GM18520 (cell line): ENCODE measurements at regions not wholly inside any gene's neighbourhood (a gene's known extent, or its start where the extent isn't known, plus 50 kb on each side); places are given as distances from the start of the nearest gene placed in this dataset.
"Not testable (repeated sequence)": the region's sequence is repeated elsewhere in the genome, so short reads cannot be mapped to it uniquely, and the experiment has no call there.

ENCODE experiments used
- ATAC-seq: cut with Tn5 transposase; IDR thresholded peaks from one replicate; pipeline ENCODE4 v1.9.1; 2021; ENCODE audit not compliant: unreplicated experiment

DNA sequence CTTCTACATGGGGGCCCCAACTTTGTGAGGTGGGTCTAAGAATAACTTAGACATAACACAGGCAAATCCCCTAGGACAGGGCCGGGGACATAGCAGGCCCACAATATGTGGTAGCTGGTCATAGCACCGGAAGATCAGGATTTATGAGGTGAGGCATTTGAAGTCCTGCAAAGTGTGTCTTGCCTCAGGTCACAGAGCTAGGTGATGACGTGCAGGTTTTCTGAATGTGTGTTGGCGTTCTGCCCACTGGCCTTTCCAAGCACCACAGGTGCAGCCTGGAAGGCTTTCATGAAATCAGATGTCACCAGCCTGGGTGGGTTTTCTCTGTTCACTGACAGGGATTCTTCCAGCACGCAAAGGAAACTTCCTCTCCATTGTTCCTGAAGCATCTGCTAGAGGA, 119.1 kb downstream of the LRATD1 start:
- no peak for ATAC-seq

DNA sequence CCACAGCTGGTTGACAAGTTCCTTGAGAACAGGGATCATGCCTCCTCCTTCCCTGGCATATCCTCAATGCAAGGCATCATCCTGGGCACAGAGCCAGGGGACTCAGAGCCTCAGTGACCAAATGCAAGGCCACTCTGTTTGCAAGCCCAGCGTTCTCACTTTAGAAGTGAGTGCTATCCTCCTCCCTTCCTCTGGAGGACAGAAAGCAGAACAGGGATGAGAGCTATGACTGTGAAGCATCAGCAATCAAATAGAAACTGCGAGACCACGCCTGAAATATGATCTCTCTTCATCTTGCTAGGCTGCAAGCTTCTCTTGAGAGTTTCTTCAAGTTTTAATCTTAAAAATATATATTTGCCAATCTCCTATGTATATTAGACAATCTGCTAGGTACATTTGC, 119.8 kb downstream of the LRATD1 start:
- no peak for ATAC-seq

DNA sequence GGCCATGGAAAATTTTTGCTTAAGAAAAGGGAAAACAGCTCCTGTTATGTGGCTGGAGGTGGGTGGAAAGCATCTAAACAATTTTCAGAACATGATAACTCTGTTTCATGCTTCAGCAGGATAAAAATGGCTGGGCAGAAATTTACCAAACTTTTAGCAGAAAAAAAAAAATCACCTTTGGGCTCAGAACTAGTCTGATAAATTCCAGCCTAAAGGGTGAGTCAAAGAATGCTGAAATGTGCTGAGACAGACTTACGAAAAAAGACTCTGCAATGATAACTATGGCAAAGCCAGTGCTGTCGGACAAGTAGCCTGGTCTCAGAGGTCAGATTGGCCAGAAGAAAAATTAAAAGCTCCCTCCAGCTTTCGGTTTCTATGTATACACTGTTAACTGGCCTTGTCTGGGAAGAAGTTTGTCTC, 123.6 kb downstream of the LRATD1 start:
- ATAC-seq = no peak

DNA sequence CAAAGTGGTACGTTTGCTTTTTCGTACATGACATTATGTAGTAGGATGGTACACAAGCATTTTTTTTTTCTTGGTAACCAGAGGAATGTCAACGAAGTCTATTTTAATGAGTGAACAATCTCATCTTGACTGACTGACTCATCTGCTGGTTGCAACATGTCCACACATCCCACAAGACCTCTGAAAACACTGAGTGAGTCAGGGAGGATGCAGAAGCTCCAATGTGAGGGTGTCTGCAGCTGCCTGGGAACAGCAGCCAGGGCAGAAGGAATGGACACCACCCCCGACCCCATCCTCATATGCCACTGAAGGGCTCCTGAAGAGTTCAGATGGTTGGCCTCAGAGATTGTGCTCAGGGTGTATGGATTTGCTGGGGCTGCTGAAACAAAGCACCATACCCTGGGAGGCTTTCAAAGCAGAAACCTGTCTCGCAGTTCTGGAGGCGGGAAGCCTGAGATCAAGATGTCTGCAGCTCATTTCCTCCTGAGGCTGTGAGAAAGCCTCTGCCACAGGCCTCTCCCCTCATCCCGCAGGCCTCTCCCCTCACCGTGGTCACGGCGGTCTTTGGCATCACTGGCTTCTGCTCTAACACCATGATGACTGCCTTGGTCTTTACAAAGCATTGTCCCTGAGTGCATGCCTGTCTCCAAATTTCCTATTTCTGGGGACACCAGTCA, 124.6 kb downstream of the LRATD1 start:
- no peak for ATAC-seq

DNA sequence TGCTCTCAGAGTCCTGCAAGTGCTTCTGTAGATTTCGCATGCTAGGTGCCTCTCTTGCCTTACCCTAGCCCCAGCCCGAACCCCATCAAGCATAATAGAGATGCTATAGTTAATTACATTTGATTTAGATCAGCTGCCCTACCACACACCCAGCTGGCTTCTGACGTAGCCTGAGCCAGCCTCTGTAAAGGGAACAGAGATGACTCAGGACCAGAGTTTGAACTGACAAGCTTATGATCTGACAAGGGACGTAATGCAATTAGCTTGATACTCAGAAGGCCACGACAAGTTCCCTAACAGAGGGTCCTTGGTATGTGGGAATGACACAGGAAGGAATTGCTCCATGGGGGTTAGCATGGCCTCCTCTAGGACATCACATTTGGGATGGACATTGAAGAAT, 126.6 kb downstream of the LRATD1 start:
- no peak for ATAC-seq

DNA sequence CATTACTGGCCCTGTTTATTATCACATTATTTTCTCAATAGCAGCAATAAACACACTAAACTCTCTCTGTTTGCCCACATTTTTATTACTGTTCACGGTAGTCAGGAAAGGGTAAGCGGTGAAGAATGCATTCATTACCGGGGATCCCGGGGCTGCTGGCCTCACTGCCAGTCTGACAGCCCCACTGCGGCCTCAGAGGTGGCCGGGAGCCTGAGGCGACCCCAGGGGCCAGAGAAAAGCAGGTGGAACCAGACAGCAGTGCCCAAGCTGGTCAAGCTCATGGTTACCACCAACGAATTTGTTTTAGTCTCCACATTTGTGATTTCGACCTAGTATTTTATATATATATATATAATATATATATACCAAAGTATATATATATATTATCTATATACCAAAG, 127.7 kb downstream of the LRATD1 start:
- no peak for ATAC-seq

DNA sequence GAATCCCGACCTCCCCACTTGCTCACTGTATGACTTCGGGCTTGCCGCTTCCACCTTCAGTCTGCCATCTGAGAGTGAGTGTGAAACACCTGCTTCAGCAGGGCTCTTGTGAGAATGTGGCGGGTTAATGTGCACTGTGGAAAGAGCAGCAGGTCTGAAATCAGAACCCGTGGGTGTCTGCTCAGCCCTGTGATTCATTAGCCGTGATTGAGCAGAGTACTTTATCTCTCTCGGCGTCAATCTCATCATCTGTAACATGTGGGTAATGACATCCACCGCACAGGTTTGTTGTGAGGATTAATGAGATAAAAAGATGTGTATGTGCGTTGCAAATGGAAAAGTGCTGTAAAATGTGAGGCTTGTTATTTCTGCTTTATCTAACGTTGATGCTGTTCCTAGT, 128.6 kb downstream of the LRATD1 start:
- no peak for ATAC-seq

DNA sequence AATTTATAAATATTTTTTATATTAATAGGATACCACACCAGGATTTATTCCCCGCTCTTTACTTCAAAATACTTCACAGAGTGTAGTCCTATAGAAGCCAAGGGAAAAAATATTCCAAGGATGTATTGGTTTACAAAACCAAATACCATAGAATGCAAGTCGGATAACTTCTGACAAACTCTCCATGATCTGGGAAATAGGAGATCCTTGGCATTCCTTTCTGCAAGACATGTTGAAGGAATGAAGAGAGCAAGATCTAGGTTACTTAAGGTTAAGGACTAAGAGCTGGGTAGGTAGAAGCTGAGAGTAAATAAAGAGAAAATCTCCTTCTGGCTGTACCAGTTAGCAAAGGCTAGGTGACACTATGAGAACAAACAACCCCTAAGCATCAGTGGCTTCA, 141.2 kb downstream of the LRATD1 start:
- ATAC-seq = no peak

DNA sequence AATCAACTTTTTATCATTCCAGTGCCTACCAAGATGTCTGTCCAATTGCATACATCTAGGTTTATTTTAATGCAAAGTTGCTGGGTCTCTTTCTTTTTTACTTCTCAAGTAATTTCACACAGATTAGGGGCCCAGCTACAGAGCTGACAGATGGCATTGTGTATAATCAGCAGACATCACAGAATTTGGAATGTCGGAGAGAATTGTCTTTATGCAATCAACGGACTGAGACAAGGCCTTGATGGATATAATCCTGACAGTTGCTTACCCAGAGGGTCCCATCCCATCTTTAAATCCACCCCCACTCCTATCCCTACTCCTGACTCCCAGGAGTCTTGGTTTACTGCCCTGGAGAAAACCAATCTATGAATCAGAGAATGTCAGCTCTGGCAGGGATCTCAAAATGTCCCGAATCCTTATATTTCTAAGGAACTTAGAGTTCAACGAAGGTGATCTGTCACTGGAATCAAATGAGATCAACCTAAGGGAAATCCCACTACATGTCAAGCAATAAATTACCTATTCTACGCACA, 142.0 kb downstream of the LRATD1 start:
- no peak for ATAC-seq

DNA sequence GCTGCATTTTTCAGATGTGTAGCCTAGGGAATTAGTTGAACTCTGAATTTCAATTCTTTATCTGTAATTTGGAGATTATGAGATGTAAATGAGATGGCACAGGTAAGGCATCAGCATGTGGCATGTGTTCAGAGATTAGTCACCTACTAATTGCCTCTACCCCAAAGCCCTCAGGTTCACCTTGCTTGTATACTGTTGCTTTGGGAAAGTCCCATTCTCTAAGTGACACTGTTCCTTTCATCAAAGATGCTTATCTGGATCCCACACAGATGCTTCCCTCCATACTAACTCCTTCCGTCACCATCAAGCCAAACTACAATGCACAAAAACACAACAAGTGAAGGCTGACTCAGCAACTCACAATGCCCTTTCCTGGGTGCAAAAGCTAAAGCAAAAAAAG, 143.7 kb downstream of the LRATD1 start:
- ATAC-seq = no peak

DNA sequence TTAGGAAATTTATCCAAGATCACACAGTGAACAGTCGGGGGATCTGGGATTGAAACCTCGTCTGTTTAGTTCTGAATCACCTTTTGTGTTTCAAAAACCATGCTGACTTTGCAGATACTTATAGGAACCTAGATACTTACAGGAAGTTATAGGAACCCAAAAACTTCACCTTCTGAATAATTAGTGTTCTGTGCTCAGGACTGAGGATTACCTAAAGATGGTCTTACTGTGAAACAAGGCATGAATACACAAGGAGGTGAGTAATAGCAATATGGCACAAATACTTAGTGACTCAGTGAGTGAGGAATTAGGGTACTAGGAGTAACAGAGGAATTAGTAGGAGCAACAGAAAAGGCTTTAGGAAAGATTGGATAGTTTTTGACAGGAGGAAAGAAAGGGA, 145.5 kb downstream of the LRATD1 start:
- ATAC-seq = no peak

DNA sequence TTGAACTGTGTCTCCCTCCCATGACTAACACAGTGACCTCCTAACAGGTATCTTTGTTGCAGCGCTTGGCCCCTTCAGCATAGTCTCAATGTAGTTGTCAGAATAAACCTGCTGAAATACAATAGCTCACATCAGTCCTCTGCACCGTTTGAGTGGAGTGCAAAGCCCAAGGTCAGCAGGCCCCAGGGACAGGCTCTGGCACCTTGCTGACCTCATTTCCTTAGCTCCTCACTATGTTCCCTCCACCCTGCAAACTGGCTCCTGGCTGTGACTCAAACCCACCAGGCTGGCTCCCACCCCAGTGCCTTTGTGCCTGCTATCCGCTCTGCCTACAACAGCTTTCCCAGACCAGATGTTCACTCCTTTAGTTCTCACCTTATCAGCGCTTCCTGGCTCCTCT, 146.7 kb downstream of the LRATD1 start:
- ATAC-seq = no peak

DNA sequence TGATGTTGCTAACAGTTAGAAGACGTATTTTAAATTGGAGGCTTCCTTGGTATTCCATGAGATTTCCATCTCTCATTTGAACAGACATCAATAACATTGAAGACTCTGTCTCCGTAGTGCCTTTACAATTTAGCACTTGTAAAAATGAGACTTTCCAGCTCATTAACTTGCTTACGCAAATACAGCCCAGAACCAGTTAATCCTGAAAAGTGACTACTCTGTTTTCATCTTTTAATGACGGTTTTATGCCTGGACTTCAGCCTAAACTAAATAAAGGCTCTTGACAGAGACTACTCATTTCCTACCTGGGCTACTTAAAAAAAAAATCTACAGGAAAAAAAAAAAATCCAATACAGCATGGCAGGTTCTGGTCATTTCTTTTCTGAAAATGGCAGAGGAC, 148.6 kb downstream of the LRATD1 start:
- no peak for ATAC-seq

DNA sequence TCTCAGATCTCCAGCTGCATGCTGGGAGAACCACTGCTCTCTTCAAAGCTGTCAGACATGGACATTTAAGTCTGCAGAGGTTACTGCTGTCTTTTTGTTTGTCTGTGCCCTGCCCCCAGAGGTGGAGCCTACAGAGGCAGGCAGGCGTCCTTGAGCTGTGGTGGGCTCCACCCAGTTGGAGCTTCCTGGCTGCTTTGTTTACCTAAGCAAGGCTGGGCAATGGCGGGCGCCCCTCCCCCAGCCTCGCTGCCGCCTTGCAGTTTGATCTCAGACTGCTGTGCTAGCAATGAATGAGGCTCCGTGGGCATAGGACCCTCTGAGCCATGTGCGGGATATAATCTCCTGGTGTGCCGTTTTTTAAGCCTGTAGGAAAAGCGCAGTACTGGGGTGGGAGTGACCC, 156.3 kb downstream of the LRATD1 start:
- not testable (repeated sequence) for ATAC-seq

DNA sequence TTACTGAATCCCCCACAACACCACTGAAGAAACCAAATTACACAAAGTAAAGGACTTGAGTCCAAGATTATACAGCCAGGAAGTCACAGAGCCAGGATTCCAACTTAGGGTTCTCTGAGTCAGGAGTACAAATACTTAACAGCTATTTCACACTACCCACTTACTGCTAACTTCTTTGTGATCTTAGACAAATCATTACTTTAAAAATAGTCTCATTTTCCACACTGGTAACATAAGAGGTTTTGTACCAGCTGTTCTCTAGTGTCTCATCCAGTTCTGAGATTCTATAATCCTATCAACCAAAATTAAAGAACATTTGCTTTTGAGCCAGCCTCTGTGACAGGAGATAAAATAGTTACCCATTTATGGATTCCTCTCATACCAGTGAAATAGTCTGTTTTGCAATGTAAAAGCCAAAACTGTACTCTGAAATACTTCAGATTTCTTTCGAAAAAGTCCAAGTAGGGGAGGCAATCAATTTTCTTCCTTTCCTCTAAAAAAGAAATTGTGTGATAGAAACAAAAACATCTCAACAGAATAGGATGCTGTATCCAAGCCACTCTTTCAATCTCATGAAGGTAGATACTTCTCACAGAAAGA, 157.6 kb downstream of the LRATD1 start:
- ATAC-seq = no peak

DNA sequence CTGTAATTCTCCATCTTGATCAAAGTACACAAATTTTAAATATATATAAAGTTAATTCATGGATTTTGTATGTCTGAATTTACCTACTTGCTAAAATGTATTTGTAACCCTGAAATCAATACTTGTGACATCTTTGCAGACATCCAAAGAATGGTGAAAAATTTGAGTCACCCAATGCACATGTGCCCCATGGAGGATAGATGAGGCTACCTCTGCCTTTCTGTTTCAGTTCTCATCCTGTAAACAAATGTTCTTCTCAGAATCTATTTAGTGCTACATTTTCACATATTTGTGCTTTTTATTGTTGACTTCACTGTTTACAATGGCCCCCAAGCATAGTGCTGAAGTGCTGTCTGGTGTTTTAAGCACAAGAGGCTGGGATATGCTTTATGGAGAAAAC, 171.5 kb downstream of the LRATD1 start:
- ATAC-seq = no peak

DNA sequence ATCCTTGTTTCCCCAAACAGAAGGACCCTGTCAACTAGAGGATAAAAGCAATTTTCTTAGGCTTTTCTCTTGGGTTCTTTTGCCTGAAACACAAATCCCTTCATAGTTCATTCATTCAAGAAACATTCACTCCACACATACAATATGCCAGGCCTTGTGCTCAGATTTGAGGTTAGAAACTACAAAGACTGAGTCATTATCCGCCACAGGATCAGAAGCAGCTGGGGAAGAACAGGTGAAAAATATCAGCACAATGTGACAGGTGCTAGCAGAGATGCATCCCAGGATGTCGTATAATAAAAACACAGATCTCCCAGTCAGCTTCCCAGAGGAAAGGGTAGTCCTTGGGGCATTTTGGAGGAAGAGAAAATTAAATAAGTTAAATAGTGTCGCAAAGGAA, 172.4 kb downstream of the LRATD1 start:
- no peak for ATAC-seq

DNA sequence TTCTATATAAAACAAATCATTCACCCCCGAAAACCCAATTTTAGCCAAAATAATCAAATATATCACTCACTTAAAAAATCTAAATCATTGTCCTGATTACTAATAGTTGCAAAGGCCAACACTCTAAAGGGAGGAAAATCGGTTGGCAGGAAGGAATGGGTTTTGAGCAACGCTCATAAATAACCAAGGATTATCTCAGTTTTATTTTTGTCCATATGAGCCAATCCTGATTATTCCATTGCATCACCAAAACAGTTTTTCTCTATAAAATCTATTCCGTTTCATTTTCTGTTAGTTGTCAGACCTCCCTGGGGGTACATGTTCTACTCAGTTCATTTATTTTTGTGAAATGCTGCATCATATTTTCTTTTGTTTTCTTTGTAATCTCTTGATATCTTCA, 174.1 kb downstream of the LRATD1 start:
- ATAC-seq = no peak

DNA sequence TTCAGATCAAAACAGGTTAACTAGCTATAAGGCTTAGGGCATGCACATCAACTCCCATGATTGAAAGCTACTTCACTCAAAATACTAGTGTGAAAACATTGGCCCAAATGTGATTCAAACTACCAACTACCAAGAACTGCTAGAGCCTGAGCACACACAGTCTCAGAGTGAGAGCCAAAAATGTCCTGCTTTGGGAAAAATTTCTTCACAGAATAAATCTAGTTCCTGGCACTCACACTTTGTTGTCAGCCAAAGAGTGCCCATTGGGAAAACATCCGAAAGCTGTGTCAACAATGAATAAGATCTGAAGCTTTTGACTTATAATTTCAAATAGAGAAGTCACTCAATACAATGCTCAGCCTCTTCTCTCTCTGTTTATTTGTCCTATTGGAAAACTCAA, 182.7 kb downstream of the LRATD1 start:
- ATAC-seq = no peak

DNA sequence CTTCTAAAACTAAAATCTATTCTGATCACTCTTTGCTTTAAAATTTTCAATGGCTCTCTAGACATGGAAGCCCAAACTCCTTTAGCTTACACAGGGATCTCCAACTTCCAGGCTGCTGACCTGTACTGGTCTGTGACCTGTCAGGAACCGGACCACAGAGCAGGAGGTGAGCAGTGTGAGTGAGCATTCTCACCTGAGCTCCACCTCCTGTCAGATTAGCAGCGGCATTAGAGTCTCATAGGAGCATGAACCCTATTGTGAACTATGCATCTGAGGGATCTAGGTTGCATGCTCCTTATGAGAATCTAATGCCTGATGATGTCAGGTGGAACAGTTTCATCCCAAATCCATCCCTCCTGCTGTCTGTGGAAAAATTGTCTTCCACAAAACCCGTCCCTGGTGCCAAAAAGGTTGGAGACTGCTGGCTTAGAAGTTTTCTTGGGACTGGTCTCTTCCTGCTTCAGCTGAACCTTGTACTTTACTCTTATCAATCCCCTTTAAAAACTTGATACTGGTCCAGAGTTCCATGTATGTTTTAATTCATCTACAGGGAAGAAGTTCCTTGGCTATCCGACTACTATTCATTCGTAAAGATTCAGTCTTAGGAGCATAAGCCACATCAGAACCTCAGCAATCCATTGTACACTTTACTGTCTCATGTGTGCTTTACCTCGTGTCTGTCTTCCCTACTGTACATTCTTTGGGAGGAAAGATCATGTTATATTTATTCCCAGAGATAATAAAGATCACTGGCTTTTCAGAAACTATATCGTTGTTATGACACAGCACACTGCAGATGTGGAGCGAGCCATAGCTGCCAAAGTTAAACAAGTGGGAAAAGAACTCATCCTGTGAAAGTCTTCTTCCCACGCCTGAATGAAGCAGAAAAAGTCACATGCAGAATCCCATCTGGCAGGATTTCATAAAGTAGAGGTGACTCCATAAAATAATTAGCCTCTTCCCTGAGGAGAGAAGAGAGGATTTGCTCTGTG, 183.8 kb downstream of the LRATD1 start:
- ATAC-seq = no peak

DNA sequence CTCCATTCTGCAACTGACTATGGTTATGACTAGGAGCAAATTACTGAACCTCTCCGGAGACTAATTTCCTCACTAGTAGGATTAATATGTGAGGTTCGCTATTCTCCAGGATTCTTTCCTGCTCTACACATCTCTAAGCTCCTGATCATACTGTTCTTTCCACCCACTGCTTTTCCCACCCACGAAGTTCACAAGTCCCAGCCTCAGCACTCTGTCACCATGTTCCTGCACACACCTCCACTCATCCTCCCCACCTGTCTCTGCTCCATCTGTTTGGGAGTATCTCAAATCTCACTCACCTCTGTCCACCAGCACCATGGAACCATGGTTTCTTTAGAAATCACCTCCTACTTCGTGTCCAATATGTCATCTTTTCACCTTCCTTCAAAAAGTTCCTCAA, 185.3 kb downstream of the LRATD1 start:
- ATAC-seq = no peak

DNA sequence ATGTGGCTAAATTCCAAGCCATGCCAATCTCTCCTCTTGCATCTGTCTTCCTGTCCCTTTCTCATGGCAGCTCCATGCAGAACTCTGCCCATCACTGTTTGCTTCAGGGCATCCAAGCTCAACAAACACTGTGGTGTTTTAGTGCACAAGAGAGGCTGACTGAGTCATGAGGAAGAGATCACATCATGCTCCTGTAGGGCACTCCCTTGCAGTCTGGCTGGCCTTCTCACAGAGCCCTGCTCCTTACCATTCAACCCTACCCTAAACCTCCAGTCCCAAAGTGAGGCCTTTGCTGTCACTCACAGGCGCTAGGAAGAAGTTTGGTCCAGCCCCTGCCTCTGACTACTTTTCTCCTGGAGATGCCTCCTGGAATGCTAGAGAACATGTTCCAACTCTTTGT, 194.0 kb downstream of the LRATD1 start:
- no peak for ATAC-seq
